HK-2 (cell line): ENCODE measurements at regions not wholly inside any gene's neighbourhood (a gene's known extent, or its start where the extent isn't known, plus 50 kb on each side); places are given as distances from the start of the nearest gene placed in this dataset.

ENCODE experiments used
- DNase-seq: peaks from one replicate; pipeline ENCODE4 v3.0.0-alpha.2; 2018; ENCODE audit not compliant: unreplicated experiment

DNA sequence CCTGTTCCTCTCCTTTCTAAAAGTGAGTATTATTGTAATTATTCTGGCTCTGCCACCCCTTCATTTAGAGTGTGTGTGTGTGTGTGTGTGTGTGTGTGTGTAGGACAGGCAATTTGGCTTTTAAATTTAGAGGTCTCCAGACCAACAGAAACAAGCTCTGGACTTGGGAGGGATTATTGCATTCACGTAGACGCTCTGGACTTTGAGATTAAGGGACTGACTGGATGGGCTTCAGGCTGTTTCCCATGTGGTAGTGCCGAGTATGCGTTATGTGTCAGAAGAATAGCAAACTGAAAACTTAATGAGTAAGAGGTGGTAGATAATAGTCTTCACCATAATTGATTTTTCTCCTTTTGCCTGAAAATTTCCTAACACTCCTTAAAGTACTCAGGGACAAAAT lies 281.9 kb downstream of the USP25 start:
- DNase-seq = no peak

DNA sequence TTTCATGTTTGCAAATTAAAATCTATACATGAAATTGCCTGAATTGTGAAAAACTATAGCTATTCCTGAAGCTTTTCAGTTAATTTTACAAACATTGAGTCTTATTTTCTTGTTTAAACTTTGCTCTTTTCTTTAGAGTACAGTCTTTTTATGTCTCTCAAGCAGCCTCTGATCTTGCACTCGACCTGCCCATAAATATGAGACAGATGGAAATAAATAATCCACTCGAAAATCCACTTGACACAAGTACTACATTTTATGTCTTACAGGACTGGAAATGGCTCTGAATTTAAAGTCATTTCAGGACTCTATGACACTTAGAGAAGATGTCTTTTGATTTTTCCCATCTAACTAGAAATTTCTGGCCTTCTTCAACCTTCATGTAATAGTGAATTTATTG lies 283.8 kb downstream of the USP25 start:
- DNase-seq = no peak

GRCh38 chr21:16020878-16021277 lies 291.1 kb downstream of the USP25 start:
- DNase-seq = no peak

DNA sequence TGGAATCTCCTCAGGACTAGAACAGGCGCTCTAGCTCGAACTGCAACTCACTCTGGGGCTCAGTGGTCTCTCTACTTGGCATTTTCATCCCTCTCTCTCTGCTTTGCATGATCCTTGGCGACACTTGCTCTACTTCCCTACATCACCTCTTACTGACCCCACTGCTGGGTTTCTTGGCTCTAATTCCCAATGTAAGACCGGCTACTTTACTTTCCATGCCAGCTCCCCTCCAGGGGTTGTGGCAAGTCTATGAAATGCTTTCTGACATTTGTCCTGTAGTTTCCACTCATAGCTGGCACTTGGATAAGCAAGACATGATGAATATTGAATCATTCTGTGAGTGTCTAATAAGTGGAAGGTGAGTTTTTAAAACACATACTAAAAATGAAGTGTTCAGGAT lies 292.3 kb downstream of the USP25 start:
- no peak for DNase-seq

DNA sequence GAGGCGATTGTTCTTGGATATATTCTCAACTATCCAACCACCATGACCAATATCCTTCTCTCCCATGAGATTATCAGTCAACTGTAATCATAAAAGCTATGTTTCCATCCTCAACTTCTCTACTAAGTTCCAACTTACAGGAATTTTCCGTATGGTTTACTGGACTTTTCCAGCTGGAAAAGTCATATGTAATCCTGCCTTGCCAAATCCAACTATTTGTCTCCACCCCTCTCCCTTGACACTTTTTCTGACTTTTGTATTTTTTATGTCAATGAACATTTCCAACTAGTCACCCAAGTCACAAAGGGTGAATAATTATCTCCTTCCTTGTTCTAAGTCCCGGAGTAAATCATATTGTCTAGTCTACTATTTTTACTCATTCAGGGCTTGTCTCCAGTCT lies 293.1 kb downstream of the USP25 start:
- DNase-seq = no peak

DNA sequence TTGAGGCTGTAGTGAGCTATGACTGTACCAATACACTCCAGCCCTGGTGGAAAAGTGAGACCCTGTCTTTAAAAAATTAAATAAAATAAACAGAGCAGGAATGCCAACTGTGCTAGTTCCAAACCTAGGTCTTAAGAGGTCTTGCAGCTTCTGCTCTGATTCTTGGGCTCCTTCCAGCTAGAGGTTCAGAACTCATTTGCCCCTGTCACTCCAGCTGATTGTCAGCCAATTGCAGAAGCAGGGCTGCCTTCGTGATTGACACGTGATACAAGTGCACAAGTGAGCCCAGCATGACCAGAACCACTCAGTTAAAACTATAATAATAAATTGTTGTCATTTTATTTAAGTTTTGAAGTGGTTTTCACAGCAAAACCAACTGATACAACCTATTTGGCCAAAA lies 298.4 kb downstream of the USP25 start:
- DNase-seq = no peak

DNA sequence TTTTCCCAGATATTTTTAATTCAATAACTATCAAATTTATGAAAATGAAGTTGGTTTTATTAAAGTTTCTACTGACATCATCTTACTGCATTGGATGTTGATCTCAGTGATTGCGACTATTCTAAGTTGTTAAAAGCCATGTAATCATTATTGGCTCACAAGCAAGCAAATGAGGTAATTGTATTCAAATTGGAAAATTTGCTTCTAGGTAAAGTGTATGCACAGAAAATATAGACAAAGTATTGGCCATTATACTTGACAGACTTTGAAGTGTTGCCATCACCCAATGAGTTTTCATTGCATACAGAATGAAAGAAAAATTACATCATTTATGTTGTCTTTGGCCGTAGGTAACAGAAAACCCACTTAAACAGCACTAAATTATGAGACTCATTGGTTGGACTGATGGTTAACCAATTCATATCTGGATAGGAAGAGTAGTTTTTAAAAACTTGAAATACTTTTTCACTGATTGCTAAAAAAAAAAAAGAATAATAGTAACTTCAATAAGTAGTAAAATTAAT lies 299.2 kb downstream of the USP25 start:
- DNase-seq = no peak

DNA sequence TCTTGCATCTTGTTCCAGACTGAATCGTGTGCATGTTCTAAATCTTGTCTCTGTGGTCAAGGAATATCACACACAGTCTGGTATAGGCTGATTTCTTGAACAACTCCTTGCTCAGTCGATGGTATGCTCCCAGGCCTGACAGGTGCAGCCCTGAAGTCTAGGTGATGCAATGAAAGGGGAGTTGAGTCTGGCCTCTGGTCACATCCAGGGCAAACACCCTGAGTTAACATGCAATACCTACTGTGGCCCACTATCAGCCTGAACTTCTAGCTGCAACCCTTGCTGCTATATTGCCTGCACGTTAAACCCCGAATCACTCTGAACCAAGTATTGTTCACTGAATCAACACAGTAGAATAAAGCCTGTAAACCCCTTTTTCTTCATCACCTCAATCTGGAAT lies 303.4 kb downstream of the USP25 start:
- DNase-seq = no peak

DNA sequence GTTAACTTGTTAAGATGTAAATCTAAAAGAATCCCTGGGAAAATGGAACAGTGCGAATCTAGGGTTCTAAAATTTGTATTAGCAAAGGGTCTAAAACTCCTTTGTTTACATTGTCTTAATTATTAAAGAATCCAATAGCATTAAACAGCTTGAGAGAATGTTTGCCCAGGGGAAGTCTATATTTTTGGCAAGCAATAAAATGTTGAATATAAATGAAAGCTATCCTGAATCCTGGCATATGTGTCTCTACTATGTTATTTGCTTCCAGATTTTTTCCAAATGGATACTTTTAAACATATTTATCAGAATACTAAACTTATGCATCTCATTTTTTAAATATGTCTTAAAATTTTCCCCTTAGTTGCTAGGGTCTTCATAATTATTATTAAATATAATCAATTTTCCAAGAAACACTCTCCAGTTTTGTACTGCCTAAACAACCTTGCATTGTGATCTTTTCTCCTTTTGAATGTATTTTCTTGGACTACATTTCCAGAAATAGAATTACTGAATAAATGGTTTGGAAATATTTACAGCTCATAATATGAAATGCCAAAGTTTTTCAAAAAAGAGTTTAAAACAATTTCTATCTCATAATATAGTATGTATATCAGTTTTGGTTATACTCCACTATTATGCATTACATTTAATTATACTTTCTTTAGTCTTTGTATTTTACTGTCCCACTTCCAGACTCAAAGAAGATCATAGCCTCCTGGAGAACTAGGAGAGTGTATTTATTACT lies 304.8 kb downstream of the USP25 start:
- DNase-seq = no peak

GRCh38 chr21:16037421-16037955 lies 307.7 kb downstream of the USP25 start:
- no peak for DNase-seq

GRCh38 chr21:16040601-16041000 lies 310.8 kb downstream of the USP25 start:
- no peak for DNase-seq

- DNase-seq = no peak
These were observed 314.9 kb downstream of the USP25 start for GRCh38 chr21:16044676-16045075.

DNA sequence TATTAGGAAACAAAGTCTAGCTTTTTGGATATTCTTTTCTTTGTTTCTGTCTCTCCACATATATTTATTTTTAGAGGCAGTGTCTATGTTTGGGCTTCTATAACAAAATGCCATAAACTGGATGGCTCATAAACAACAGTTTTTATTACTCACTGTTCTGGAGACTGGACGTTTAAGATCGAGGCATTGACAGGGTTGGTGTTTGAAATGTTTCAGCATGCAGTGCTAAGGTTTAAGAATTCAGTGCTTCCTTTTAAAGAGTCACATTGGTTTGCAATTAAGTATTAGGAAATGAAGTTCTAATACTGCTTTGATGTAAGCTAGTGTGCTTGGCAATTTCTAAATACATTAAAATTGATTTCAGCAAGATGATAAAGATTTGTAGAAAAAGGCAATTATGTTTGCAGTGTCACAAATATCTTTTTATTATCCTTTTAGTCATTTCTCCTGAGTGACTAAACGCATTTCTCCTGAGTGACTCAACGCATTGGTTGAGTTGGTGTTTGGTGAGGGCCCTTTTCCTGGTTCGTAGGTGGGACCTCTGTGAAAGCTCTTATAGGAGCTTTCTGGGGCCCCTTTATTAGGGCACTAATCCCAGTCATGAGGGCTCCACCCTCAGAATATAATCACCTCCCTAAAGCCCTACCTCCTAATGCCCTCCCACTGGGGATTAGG lies 317.0 kb downstream of the USP25 start:
- DNase-seq = no peak

DNA sequence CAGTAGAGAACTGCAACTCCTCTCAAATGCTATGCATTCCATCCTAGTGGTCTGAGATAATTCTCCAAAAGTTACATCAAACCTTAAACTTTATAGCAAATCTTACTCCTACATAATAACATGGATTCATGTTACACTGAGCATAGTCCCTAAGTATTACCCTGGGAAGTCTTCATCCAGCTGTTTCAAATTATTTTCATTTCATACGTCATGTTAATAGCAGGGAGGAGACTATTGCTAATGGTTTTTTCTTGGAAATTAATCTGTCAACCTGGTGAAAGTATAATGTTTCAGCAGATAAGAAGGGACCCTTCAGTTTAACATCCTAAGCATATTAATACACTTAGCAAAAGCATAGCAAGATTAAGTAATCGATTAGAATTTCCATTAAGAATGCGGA lies 318.1 kb downstream of the USP25 start:
- no peak for DNase-seq

DNA sequence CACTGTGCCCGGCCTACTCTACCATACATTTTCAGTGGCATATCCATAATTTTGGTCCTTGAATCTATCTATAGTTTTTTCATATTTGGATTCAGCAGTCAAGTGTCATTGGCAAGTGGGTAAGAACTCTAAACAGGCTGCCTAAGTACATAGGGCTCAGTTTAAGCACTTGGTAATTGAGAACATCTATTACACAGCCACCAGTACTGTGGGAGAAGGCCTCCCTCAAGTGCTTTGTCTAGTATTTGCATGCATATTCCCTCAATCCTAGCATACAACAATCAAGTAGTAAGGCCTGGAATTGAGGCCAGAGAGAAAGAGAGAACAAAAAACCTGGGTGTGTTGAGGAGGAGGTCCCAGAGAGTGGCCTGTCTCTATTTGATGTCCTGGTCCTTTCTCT lies 325.2 kb downstream of the USP25 start:
- no peak for DNase-seq

GRCh38 chr21:16058896-16059295 lies 329.1 kb downstream of the USP25 start:
- DNase-seq = no peak

DNA sequence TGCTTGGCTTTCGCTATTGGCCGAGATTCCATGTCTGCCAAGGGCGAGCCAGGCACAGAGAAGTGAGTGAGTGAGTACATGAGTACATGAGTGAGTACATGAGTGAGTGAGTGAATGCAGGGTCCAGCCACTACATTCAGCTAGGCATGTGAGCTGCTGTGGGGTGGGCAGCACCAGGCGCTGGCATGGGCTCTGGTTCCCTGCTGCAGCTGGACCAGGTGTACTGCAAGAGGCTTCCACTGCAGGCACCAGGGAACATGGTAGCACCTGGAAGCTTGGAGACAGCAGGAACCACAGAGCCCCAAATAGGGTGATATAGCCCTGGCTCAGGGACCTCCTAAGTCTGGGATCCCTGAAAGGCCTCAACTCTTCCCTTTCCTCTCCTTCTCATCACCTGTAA lies 330.2 kb downstream of the USP25 start:
- no peak for DNase-seq

GRCh38 chr21:16061194-16061593 lies 331.4 kb downstream of the USP25 start:
- DNase-seq = no peak

GRCh38 chr21:16069178-16070112 lies 339.7 kb downstream of the USP25 start:
- DNase-seq = no peak

DNA sequence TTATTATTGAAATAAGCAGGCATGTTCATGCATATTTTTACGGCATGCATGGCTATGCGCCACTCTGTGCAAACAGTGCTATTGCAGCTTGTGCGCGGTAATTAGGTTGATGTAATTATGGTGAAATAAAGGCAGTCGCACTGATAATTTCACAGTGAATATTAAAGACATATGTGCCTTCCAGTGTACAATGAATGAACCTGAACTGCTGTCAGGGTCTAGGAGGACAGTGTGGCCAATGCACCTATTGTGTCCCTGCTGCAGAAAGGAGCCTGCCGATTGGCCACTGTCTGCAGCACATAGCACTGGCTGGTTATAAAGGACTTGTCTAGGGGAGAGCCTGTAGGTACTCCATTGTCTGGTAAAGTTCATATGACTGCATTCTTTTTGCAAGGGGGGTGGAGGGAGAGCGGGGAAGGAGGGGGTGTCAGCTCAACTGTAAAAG lies 340.4 kb downstream of the USP25 start:
- DNase-seq = no peak

- no peak for DNase-seq
These were observed 341.3 kb downstream of the USP25 start for GRCh38 chr21:16071092-16071491.

GRCh38 chr21:16071761-16072160 lies 342.0 kb downstream of the USP25 start:
- no peak for DNase-seq
